GM12874 (cell line): ENCODE measurements at regions not wholly inside any gene's neighbourhood (a gene's known extent, or its start where the extent isn't known, plus 50 kb on each side); places are given as distances from the start of the nearest gene placed in this dataset.

ENCODE experiments used
- TF ChIP-seq, protein P1 (sequence below): IDR thresholded peaks from 2 replicates; pipeline ENCODE4 v1.5.1; 2011; ENCODE audit warnings: low read depth, mild to moderate bottlenecking, control low read depth, low read length, moderate library complexity; ENCODE audit not compliant: insufficient read depth

DNA sequence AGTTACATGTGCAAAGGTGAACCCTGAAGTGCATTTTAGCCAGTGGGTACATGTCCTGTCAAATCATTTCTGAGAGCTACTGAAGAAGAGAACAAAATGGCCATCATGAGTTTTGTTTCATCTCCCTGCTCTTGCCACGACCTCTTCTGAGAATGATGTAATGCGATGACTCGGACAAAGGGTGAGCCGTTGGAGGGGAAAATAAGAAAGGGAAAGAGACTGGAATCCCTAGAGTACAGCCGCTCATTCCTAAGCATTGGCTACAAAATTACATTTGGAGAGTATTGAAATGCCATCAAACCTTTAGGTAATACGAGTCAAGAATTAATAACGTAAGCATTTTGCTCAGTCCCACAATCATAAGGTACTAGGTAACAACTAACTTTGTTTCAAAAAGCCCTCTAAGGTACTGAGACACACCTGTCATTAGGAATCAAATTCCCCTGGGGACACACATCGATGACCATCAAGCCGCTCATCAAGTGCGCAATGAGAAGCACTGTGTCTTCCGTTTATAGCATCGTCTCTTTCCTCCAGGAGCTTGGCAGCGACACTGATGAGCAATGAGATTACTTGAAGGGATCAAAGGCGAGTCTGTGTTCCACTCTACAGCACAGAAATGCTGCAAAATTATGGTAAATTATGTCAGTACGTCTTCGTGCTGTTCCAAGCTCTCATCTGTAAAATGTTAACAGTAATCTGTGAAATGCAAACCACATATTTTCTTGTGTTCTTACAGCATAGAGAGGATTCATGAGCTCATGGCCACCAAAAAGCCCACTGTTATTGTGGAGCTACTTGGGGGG lies 97.3 kb upstream of the PIEZO2 start:
- TF ChIP-seq, protein P1, sequence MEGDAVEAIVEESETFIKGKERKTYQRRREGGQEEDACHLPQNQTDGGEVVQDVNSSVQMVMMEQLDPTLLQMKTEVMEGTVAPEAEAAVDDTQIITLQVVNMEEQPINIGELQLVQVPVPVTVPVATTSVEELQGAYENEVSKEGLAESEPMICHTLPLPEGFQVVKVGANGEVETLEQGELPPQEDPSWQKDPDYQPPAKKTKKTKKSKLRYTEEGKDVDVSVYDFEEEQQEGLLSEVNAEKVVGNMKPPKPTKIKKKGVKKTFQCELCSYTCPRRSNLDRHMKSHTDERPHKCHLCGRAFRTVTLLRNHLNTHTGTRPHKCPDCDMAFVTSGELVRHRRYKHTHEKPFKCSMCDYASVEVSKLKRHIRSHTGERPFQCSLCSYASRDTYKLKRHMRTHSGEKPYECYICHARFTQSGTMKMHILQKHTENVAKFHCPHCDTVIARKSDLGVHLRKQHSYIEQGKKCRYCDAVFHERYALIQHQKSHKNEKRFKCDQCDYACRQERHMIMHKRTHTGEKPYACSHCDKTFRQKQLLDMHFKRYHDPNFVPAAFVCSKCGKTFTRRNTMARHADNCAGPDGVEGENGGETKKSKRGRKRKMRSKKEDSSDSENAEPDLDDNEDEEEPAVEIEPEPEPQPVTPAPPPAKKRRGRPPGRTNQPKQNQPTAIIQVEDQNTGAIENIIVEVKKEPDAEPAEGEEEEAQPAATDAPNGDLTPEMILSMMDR: no peak

DNA sequence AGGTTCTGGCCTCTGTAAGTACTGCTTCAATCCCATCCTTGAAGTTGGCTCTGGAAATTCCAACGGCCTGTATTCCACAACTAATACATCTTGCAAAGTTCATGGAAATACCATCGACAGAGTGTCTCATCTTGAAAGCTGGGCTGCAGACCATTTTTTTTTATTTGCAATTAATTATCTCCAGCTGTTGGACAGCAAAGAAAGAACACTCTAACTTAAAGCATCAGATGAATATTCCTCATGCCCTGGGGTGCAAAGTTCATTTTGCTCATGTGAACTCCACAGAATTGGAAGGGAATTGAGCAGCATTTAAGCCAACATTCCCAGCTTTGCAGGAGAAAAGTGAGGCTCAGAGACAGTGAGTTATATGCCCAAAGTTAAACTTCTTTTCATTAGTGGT lies 96.5 kb upstream of the PIEZO2 start:
- TF ChIP-seq, protein P1: no peak

DNA sequence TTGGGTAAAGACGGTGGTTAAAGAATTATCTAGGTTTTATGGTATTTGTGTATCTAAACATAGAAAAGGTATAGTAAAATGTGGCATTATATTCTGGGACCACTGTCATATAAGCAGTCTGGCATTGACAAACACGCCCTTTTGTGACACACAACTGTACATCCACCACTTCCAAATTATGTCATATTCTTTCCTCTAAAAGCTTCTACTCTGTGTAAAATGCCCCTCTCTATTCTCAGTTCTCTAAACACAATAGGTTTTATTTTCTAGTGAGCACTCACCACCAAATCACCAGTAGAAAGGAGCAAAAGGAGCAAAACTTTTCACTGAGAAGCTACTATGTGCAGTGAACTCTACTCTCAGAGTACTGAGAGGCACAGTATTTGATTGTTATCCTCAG lies 88.1 kb upstream of the PIEZO2 start:
- TF ChIP-seq, protein P1: no peak

DNA sequence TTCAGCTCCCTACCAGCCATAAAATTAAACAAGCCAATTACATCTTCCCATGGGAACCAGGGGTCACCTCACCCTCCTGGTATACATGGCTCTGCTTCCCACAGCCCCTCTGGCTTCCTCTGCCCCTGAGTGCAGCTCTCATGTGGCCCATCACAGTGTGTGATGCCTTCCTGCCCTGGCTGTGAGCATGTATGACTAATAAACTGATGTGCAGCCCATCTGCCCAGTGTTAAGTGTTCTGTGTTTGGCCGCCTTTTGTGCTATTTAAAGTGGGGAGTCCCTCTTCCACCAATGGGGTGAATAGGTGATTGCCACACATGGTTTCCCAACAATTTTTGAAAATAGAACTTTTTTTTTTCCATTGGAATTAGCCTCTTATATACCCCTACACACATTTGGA lies 87.7 kb upstream of the PIEZO2 start:
- TF ChIP-seq, protein P1: no peak

DNA sequence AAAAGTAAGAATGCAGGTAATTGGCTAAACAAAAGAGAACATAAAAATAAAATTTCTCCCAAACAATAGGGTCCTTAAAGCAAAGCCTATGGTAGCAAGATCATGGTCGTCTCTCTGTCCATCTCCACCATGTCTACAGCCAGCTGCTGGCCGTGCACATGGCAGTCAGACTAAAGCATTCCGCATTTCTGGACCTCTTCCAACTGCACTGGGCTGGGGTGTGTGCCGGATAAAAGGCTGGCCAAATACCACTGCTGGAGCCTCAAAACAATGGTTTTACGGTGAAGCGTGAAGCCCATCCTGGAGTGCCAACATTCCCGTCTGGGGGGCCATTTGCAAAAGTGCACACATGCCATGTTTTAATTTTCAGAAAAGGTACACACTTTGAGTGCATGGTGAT lies 74.8 kb upstream of the PIEZO2 start:
- TF ChIP-seq, protein P1: no peak

DNA sequence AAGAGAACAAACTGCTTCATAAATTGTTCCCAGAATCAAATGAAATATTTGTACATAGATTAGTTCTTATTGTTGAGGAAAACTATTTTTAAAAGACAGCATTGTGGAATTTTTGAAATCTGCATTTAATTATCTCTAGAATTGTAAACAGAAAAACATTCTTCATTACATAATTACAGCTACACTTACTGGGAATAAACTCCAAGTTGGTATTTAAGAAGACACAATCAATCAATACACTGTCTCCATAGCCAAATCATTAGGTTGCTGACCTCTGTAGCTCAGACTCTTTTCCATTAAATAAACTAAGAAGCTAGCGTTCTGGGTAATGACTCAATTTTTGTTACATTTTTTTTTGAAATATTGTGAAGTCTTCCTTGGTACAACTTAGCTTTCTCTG lies 70.2 kb upstream of the PIEZO2 start:
- TF ChIP-seq, protein P1: no peak

DNA sequence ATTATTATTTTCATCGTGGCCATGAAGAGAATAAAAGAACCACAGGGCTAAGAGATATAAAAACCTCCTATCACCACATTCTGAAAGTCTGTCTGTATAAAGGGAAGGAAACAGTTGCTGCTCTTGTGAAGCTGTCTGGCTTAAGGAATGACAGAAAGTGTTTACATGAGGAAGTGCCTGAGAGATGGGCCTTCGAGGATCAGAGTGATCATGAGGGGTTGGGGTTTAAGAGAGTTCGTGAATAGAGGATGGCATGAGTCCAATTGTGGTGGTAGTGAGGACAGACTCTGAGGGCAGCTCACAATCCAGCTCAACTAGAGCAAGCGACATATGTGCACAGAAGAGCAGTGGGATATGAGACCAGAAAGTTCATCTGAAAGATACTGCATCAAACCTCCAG lies 65.8 kb upstream of the PIEZO2 start:
- TF ChIP-seq, protein P1: no peak
